ENCODE measurements at regions not wholly inside any gene's neighbourhood (a gene's known extent, or its start where the extent isn't known, plus 50 kb on each side); places are given as distances from the start of the nearest gene placed in this dataset.
"Not testable (repeated sequence)": the region's sequence is repeated elsewhere in the genome, so short reads cannot be mapped to it uniquely, and the experiment has no call there.

GRCh38 chr10:61818251-61818650, 83.2 kb upstream of the ARID5B start:
- not testable (repeated sequence) for DNase-seq (ENCODE audit: low read depth, low spot score)

GRCh38 chr10:61819208-61819607, 82.3 kb upstream of the ARID5B start:
- Histone ChIP-seq H3K27me3 (ENCODE audit: control insufficient read depth, insufficient read depth, low read length) (no peaks in the 10 kb centered on the region), H3K27ac (ENCODE audit: low read depth, low read length) (no peak overlapping the region), H3K4me3 (ENCODE audit: low read depth, low read length) (no peak overlapping the region), H3K9me3 (ENCODE audit: control insufficient read depth, insufficient read depth, low read length) (no peaks in the 10 kb centered on the region)
- ChIA-PET CTCF (no interaction called here), POLR2A (no interaction called here)
- no peak for TF ChIP-seq CTCF (IDR thresholded peaks at IDR 0.05; ENCODE audit: low read depth, low read length)
- DNase-seq (ENCODE audit: low read depth, low spot score), result no peak

More at GRCh38 chr10:61818251-61818650, 83.2 kb upstream of the ARID5B start:
- CTCF ChIA-PET; H3K27ac ChIP-seq (ENCODE audit: low read depth, low read length); POLR2A ChIA-PET; H3K4me3 ChIP-seq (ENCODE audit: low read depth, low read length); H3K27me3 ChIP-seq (ENCODE audit: control insufficient read depth, insufficient read depth, low read length); H3K9me3 ChIP-seq (ENCODE audit: control insufficient read depth, insufficient read depth, low read length): not testable (repeated sequence)

GRCh38 chr10:61821153-61821552, 80.3 kb upstream of the ARID5B start:
- no peak overlapping the region for H3K27ac ChIP-seq (ENCODE audit: low read depth, low read length)
- ChIA-PET POLR2A (no interaction called here), CTCF (interaction anchor here (1.2 kb wide), 1 partner anchor 76 kb away, joined by 4 read pairs; no protein-coding TSS in a partner anchor)
- no peak overlapping the region for H3K4me3 ChIP-seq (ENCODE audit: low read depth, low read length)
- no peaks in the 10 kb centered on the region for H3K9me3 ChIP-seq (ENCODE audit: control insufficient read depth, insufficient read depth, low read length)
- no peaks in the 10 kb centered on the region for H3K27me3 ChIP-seq (ENCODE audit: control insufficient read depth, insufficient read depth, low read length)
- no peak for TF ChIP-seq CTCF (IDR thresholded peaks at IDR 0.05; ENCODE audit: low read depth, low read length)
- no peak for DNase-seq (ENCODE audit: low read depth, low spot score)

GRCh38 chr10:61821693-61822092, 79.8 kb upstream of the ARID5B start:
- no peak overlapping the region for H3K27ac ChIP-seq (ENCODE audit: low read depth, low read length)
- no peak for DNase-seq (ENCODE audit: low read depth, low spot score)
- H3K9me3 ChIP-seq (ENCODE audit: control insufficient read depth, insufficient read depth, low read length), result no peaks in the 10 kb centered on the region
- ChIA-PET POLR2A (no interaction called here), CTCF (interaction anchor here (1.2 kb wide), 1 partner anchor 75 kb away, joined by 4 read pairs; no protein-coding TSS in a partner anchor)
- H3K27me3 ChIP-seq (ENCODE audit: control insufficient read depth, insufficient read depth, low read length), result no peaks in the 10 kb centered on the region
- no peak overlapping the region for H3K4me3 ChIP-seq (ENCODE audit: low read depth, low read length)
- no peak for TF ChIP-seq CTCF (IDR thresholded peaks at IDR 0.05; ENCODE audit: low read depth, low read length)

- CTCF ChIA-PET, result interaction anchor here (1.2 kb wide), 1 partner anchor 75 kb away, joined by 4 read pairs; no protein-coding TSS in a partner anchor
Measured at GRCh38 chr10:61822096-61822495, 79.4 kb upstream of the ARID5B start.

More at GRCh38 chr10:61822096-61822495, 79.4 kb upstream of the ARID5B start:
- Histone ChIP-seq H3K27ac (ENCODE audit: low read depth, low read length) (no peak overlapping the region), H3K4me3 (ENCODE audit: low read depth, low read length) (no peak overlapping the region), H3K27me3 (ENCODE audit: control insufficient read depth, insufficient read depth, low read length) (no peaks in the 10 kb centered on the region), H3K9me3 (ENCODE audit: control insufficient read depth, insufficient read depth, low read length) (no peaks in the 10 kb centered on the region)
- DNase-seq (ENCODE audit: low read depth, low spot score), result no peak
- TF ChIP-seq CTCF (IDR thresholded peaks at IDR 0.05; ENCODE audit: low read depth, low read length), result no peak
- POLR2A ChIA-PET, result no interaction called here
